ENCODE measurements at regions not wholly inside any gene's neighbourhood (a gene's known extent, or its start where the extent isn't known, plus 50 kb on each side); places are given as distances from the start of the nearest gene placed in this dataset.

- Histone ChIP-seq H3K36me3 (no peaks in the 10 kb centered on the region), H3K27me3 (no peaks in the 10 kb centered on the region), H3K4me1 (no peaks in the 10 kb centered on the region), H3K4me3 (no peak overlapping the region), H3K27ac (no peak overlapping the region), H3K9me3 (no peaks in the 10 kb centered on the region)
- TF ChIP-seq CTCF (IDR thresholded peaks at IDR 0.05) = no peak
- intact Hi-C loops (cut with DNase I; ENCODE audit: low total_unique reads) = no loop called here
- no peak for DNase-seq
Measured at GRCh38 chr3:35065891-35066290, 573.4 kb upstream of the ARPP21 start.

- intact Hi-C loops (cut with DNase I; ENCODE audit: low total_unique reads) = no loop called here
- no peaks in the 10 kb centered on the region for H3K27me3 ChIP-seq
- DNase-seq = no peak
- H3K36me3 ChIP-seq = no peaks in the 10 kb centered on the region
- TF ChIP-seq CTCF (IDR thresholded peaks at IDR 0.05) = no peak
- no peaks in the 10 kb centered on the region for H3K9me3 ChIP-seq
- no peaks in the 10 kb centered on the region for H3K4me1 ChIP-seq
- no peak overlapping the region for H3K27ac ChIP-seq
- no peak overlapping the region for H3K4me3 ChIP-seq
Measured at GRCh38 chr3:35067750-35068149, 571.6 kb upstream of the ARPP21 start.

GRCh38 chr3:35070088-35070487 is 569.2 kb upstream of the ARPP21 start:
- Histone ChIP-seq H3K4me3 (no peak overlapping the region), H3K27me3 (no peaks in the 10 kb centered on the region), H3K27ac (no peak overlapping the region), H3K9me3 (no peaks in the 10 kb centered on the region), H3K36me3 (no peaks in the 10 kb centered on the region), H3K4me1 (no peaks in the 10 kb centered on the region)
- intact Hi-C loops (cut with DNase I; ENCODE audit: low total_unique reads) = no loop called here
- TF ChIP-seq CTCF (IDR thresholded peaks at IDR 0.05) = no peak
- DNase-seq = no peak

- no peak for TF ChIP-seq CTCF (IDR thresholded peaks at IDR 0.05)
- Histone ChIP-seq H3K27me3 (no peaks in the 10 kb centered on the region), H3K9me3 (no peaks in the 10 kb centered on the region), H3K27ac (no peak overlapping the region), H3K4me1 (no peaks in the 10 kb centered on the region), H3K4me3 (no peak overlapping the region), H3K36me3 (no peaks in the 10 kb centered on the region)
- DNase-seq = no peak
- intact Hi-C loops (cut with DNase I; ENCODE audit: low total_unique reads) = no loop called here
Measured at GRCh38 chr3:35071772-35072171, 567.6 kb upstream of the ARPP21 start.

GRCh38 chr3:35078780-35079179 is 560.5 kb upstream of the ARPP21 start:
- no peaks in the 10 kb centered on the region for H3K4me1 ChIP-seq
- H3K4me3 ChIP-seq = no peak overlapping the region
- TF ChIP-seq CTCF (IDR thresholded peaks at IDR 0.05) = no peak
- H3K27me3 ChIP-seq = no peaks in the 10 kb centered on the region
- intact Hi-C loops (cut with DNase I; ENCODE audit: low total_unique reads) = no loop called here
- H3K9me3 ChIP-seq = no peaks in the 10 kb centered on the region
- H3K27ac ChIP-seq = no peak overlapping the region
- DNase-seq = no peak
- no peaks in the 10 kb centered on the region for H3K36me3 ChIP-seq

- H3K4me3 ChIP-seq = no peak overlapping the region
- no peak for TF ChIP-seq CTCF (IDR thresholded peaks at IDR 0.05)
- no peaks in the 10 kb centered on the region for H3K9me3 ChIP-seq
- H3K27ac ChIP-seq = no peak overlapping the region
- no peaks in the 10 kb centered on the region for H3K36me3 ChIP-seq
- H3K27me3 ChIP-seq = no peaks in the 10 kb centered on the region
- DNase-seq = no peak
- no peaks in the 10 kb centered on the region for H3K4me1 ChIP-seq
- intact Hi-C loops (cut with DNase I; ENCODE audit: low total_unique reads) = no loop called here
Measured at GRCh38 chr3:35079403-35079802, 559.9 kb upstream of the ARPP21 start.
